Loucy (cell line): ENCODE measurements at regions not wholly inside any gene's neighbourhood (a gene's known extent, or its start where the extent isn't known, plus 50 kb on each side); places are given as distances from the start of the nearest gene placed in this dataset.

Source experiments
- EZH2phosphoT487 ChIP-seq: fragments of 200-600 bp; IDR thresholded peaks from 2 replicates; pipeline ENCODE4 v1.6.1; 2018; ENCODE audit warnings: antibody characterized with exemption, mild to moderate bottlenecking, moderate library complexity, borderline replicate concordance
- TF ChIP-seq, protein P1 (sequence below): fragments of 200-600 bp; sonication (generic); conservative IDR thresholded peaks from 2 replicates; pipeline ENCODE4 v1.5.1; 2014; ENCODE audit warnings: mild to moderate bottlenecking, antibody characterized with exemption, low read length

GRCh38 chr10:120748519-120748918, 102.6 kb upstream of the WDR11 start:
- TF ChIP-seq, protein P1, sequence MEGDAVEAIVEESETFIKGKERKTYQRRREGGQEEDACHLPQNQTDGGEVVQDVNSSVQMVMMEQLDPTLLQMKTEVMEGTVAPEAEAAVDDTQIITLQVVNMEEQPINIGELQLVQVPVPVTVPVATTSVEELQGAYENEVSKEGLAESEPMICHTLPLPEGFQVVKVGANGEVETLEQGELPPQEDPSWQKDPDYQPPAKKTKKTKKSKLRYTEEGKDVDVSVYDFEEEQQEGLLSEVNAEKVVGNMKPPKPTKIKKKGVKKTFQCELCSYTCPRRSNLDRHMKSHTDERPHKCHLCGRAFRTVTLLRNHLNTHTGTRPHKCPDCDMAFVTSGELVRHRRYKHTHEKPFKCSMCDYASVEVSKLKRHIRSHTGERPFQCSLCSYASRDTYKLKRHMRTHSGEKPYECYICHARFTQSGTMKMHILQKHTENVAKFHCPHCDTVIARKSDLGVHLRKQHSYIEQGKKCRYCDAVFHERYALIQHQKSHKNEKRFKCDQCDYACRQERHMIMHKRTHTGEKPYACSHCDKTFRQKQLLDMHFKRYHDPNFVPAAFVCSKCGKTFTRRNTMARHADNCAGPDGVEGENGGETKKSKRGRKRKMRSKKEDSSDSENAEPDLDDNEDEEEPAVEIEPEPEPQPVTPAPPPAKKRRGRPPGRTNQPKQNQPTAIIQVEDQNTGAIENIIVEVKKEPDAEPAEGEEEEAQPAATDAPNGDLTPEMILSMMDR: no peak
- no peak for TF ChIP-seq EZH2phosphoT487
